Retinal pigment epithelial cell (primary cell): ENCODE measurements at regions not wholly inside any gene's neighbourhood (a gene's known extent, or its start where the extent isn't known, plus 50 kb on each side); places are given as distances from the start of the nearest gene placed in this dataset.
"Not testable (repeated sequence)": the region's sequence is repeated elsewhere in the genome, so short reads cannot be mapped to it uniquely, and the experiment has no call there.

Source experiments
- DNase-seq: peaks from one replicate; pipeline ENCODE4 v3.0.0-alpha.2; 2010; ENCODE audit warnings: low read depth
- H3K4me3 ChIP-seq: 2 replicates; pipeline ENCODE4 v1.5.1; 2011; ENCODE audit warnings: mild to moderate bottlenecking, low read length, control low read depth, moderate library complexity
- CTCF ChIP-seq: conservative IDR thresholded peaks from 2 replicates; pipeline ENCODE4 v1.5.1; 2011; ENCODE audit warnings: low read depth, low read length, control low read depth, inconsistent platforms

DNA sequence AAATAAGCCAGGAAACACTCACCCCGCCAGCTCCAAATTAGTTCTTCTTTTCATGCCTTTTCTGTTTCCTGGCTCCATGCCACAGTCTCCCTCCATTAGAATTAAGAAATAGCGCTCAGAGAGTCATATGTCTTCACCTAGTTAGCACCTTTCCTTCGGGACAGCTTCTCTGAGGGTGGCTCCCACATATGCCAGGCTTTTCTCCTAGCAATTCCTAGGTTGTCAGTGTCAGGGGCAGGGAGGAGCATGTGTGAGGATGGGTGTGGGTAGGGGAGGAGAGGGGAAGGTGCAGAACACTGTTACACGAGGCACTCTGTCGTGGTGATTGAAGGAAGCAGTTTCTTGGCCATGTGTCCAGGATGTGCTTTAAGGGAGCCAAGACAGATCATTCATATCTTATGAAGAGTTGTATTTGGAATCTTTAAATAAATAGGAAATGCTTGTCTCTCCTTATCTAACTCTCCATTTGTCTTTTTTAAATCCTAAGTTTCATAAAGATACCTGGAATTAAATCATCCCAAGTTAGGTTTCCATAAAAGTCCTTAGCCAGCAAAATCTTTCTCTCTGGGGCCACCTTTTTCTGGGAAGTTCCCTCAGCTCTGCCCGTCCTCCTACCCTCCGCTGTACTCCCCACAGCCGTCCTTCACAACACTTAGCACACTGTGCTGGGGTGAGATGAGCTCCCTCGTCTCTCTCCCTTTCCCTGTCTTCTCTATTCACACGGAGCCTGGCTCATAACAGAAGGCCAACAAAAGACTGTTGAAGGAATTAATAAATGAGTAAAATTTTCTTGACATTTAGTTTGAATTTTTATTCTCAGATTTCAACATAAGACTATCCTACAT lies 361.0 kb downstream of the CD83 start:
- no peak for TF ChIP-seq CTCF
- H3K4me3 ChIP-seq: no peak overlapping the region
- no peak for DNase-seq

DNA sequence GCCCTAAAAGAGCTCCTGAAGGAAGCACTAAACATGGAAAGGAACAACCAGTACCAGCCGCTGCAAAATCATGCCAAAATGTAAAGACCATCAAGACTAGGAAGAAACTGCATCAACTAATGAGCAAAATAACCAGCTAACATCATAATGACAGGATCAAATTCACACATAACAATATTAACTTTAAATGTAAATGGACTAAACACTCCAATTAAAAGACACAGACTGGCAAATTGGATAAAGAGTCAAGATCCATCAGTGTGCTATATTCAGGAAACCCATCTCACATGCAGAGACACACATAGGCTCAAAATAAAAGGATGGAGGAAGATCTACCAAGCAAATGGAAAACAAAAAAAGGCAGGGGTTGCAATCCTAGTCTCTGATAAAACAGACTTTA lies 364.4 kb downstream of the CD83 start:
- not testable (repeated sequence) for H3K4me3 ChIP-seq, DNase-seq

- no peak overlapping the region for H3K4me3 ChIP-seq
- no peak for DNase-seq
- no peak for TF ChIP-seq CTCF
Observed at GRCh38 chr6:14487625-14488024, 370.1 kb downstream of the CD83 start.

DNA sequence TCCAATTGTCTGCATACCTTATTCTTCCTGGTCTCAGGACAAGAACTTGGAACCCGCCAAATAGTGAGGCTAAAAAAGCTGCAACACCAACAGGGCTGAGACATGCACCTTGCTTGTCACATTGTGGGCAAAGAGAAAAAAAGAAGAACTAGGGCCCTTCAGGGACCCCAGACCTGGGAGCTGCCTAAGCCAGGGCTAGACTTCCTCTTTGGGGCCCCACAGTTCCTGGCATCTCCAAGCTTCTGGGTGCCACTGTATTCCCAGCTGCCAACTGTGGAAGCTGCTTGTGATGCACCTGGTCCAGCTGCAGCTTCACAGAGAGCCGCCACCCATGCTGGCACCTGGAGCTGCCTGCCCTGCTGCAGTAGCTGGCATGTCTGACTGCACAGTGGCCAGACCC lies 370.6 kb downstream of the CD83 start:
- TF ChIP-seq CTCF: no peak
- H3K4me3 ChIP-seq: no peak overlapping the region
- no peak for DNase-seq

- no peak for DNase-seq
- H3K4me3 ChIP-seq: no peak overlapping the region
- no peak for TF ChIP-seq CTCF
Observed at GRCh38 chr6:14489445-14489844, 371.9 kb downstream of the CD83 start.

GRCh38 chr6:14498748-14499147 lies 381.2 kb downstream of the CD83 start:
- H3K4me3 ChIP-seq: no peak overlapping the region
- no peak for DNase-seq
- TF ChIP-seq CTCF: no peak

- no peak overlapping the region for H3K4me3 ChIP-seq
- no peak for TF ChIP-seq CTCF
- DNase-seq: no peak
Observed at GRCh38 chr6:14499309-14499708, 381.7 kb downstream of the CD83 start.
